GM12875 (cell line): ENCODE measurements at regions not wholly inside any gene's neighbourhood (a gene's known extent, or its start where the extent isn't known, plus 50 kb on each side); places are given as distances from the start of the nearest gene placed in this dataset.

Experiments
- H3K4me3 ChIP-seq: one replicate; pipeline ENCODE4 v1.5.1; 2011; ENCODE audit warnings: low read depth, low read length, control low read depth
- TF ChIP-seq, protein P1 (sequence below): IDR thresholded peaks from 2 replicates; pipeline ENCODE4 v1.5.1; 2011; ENCODE audit warnings: low read depth, mild to moderate bottlenecking, control low read depth, inconsistent platforms, low read length, moderate library complexity, borderline replicate concordance; ENCODE audit not compliant: insufficient read depth

DNA sequence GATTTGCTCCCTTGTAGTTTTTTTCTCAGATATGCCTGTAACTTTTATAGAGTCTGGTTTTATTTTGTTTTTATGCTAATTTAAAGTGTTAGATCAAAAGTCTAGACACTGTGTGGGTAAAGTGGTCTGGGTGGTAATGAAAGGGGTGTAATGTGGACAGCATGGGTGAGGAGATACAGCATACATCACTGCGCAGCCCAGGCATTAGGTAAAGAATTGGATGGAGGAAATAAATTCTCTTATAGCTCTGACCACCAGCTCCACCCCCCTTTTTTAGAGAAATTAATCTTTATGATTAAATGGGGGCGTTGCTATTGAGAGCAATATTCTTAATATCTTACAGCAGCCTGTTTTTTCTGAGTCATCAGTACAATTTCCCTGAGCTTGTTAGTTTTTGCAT, 163.9 kb upstream of the IGFBP7 start:
- no peak overlapping the region for H3K4me3 ChIP-seq
- TF ChIP-seq, protein P1, sequence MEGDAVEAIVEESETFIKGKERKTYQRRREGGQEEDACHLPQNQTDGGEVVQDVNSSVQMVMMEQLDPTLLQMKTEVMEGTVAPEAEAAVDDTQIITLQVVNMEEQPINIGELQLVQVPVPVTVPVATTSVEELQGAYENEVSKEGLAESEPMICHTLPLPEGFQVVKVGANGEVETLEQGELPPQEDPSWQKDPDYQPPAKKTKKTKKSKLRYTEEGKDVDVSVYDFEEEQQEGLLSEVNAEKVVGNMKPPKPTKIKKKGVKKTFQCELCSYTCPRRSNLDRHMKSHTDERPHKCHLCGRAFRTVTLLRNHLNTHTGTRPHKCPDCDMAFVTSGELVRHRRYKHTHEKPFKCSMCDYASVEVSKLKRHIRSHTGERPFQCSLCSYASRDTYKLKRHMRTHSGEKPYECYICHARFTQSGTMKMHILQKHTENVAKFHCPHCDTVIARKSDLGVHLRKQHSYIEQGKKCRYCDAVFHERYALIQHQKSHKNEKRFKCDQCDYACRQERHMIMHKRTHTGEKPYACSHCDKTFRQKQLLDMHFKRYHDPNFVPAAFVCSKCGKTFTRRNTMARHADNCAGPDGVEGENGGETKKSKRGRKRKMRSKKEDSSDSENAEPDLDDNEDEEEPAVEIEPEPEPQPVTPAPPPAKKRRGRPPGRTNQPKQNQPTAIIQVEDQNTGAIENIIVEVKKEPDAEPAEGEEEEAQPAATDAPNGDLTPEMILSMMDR = no peak

GRCh38 chr4:57270346-57270745, 160.2 kb upstream of the IGFBP7 start:
- H3K4me3 ChIP-seq = no peak overlapping the region
- TF ChIP-seq, protein P1 = no peak

DNA sequence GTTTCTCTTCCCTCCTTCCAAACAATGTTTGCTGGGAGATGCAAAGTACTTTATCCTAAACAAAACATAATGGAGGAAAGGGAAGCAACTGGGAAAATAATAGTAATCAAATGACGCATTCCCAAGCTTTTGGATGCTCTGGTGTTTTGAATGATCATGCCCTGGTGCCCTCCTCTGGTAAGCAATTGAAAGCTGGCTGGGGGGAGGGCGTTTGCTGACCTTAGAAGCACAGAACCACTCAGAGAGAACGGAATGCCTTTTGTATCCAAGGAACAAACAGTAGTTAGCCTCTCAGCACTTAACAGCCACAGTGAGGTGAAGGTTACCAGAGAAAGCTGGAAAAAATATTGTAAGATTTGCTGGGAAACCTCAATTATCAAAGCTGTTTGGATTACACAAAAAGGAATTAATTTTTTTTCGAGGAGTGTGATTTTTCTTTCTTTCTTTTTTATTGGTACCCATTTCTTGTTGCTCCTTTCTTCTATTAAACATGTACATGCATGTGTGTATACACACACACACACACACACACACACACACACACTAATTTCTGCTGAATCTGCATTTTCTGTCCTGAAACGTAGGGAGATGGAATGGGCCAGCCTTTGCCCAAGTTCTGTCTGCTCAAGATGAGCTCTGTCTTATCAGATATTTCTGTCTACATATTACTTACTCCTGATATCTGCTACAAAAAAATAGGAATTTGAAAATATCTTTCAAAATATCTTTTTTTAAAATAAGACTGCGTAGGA, 155.8 kb upstream of the IGFBP7 start:
- TF ChIP-seq, protein P1 = no peak
- H3K4me3 ChIP-seq = no peak overlapping the region

DNA sequence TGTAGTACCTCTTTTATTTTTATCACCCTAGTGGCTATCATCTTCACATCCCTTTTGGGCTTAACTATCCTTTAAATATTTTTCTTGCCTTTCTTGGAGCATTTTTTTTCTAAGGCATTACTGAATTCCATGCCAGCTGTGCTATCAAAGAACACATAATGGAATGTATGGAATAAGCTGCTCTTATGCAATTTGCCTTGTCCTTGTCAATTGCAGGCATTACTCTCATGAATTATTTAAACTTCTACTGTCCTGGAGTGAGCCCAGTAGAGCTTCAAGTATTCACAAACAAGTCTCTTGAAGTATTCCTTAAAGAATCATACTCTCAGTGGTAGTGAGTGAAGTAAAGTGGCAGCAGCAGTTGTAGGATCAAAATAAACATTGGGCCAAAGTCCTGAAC, 144.6 kb upstream of the IGFBP7 start:
- H3K4me3 ChIP-seq = no peak overlapping the region
- TF ChIP-seq, protein P1 = no peak

- H3K4me3 ChIP-seq = no peak overlapping the region
- TF ChIP-seq, protein P1 = no peak
Measured at GRCh38 chr4:57249083-57249482, 138.9 kb upstream of the IGFBP7 start.

GRCh38 chr4:57243076-57243475, 132.9 kb upstream of the IGFBP7 start:
- no peak overlapping the region for H3K4me3 ChIP-seq
- TF ChIP-seq, protein P1 = no peak

DNA sequence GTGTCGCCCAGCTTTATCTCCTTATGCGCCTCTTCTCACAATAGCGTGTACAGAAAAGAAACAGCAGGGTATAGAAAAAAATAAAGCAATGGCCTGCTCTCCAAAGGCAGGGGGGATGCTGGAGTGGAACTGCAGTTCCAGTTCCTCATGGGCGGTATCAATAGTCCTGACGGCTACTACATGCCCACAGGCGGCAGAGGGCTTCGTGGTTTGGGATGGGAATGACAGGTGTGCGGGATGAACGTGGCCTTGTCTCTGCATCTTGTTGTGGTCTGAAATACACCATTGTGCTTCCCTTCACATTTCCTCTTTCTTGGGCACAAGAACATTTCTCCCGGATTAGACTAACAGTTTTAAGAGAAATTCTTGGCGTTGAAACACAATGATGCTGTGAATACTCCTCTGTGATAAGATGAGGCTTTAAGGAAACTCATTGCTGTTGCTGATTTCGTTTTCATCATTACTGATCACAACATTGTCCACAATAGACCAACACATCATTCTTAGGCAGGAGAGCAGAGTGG, 124.1 kb upstream of the IGFBP7 start:
- TF ChIP-seq, protein P1 = no peak
- no peak overlapping the region for H3K4me3 ChIP-seq
